ENCODE measurements at regions not wholly inside any gene's neighbourhood (a gene's known extent, or its start where the extent isn't known, plus 50 kb on each side); places are given as distances from the start of the nearest gene placed in this dataset.

- ChIA-PET POLR2A (no interaction called here), CTCF (no interaction called here)
- TF ChIP-seq HDGF (IDR thresholded peaks at IDR 0.05; ENCODE audit: borderline replicate concordance) = no peak
- no peak for TF ChIP-seq NFRKB (IDR thresholded peaks at IDR 0.05)
- TF ChIP-seq PKNOX1 (IDR thresholded peaks at IDR 0.05) = no peak
- TF ChIP-seq BHLHE40 (IDR thresholded peaks at IDR 0.05; ENCODE audit: borderline replicate concordance) = no peak
- no peak for TF ChIP-seq FOXA1 (IDR thresholded peaks at IDR 0.05)
- TF ChIP-seq ARNT (IDR thresholded peaks at IDR 0.05) = no peak
- no peak for TF ChIP-seq FOXK2 (IDR thresholded peaks at IDR 0.05)
- TF ChIP-seq FOXM1 (IDR thresholded peaks at IDR 0.05; ENCODE audit: borderline replicate concordance) = no peak
- TF ChIP-seq ELF4 (IDR thresholded peaks at IDR 0.05) = no peak
- TF ChIP-seq SUZ12 (IDR thresholded peaks at IDR 0.05) = no peak
- no peak for TF ChIP-seq ZNF384 (IDR thresholded peaks at IDR 0.05)
- no peak for TF ChIP-seq L3MBTL2 (conservative IDR thresholded peaks at IDR 0.05)
- TF ChIP-seq CTBP1 (IDR thresholded peaks at IDR 0.05; ENCODE audit: borderline replicate concordance) = no peak
- no peak for TF ChIP-seq LEF1 (IDR thresholded peaks at IDR 0.05; ENCODE audit: borderline replicate concordance)
- no peak for TF ChIP-seq SP1 (IDR thresholded peaks at IDR 0.05)
- no peak for DNase-seq (ENCODE audit: extremely low spot score)
These were observed 79.9 kb upstream of the OTOS start for GRCh38 chr2:240220371-240220770.

DNA sequence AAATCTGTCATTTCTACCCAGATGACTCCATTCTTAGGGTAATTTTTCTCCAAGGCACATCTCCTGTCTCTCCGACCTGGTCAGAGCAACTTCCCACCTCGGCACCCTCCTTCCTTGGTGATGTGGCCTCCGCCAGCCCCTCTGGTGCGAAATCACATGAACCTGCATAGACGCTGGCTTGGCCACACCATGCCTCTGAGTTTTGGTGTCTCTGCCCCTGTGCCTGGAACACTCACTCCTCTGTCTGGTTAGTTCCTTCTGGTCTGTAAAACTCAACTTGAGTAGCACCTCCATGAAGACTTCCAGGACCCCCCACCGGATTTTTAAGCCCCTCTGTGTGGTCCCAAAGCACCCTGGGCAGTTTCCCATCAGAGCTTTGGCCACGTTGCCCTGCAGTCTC lies 83.2 kb upstream of the OTOS start:
- ChIA-PET POLR2A (no interaction called here), CTCF (no interaction called here)
- no peak for DNase-seq (ENCODE audit: extremely low spot score)
- TF ChIP-seq NFRKB (IDR thresholded peaks at IDR 0.05) = no peak
- no peak for TF ChIP-seq LEF1 (IDR thresholded peaks at IDR 0.05; ENCODE audit: borderline replicate concordance)
- no peak for TF ChIP-seq ELF4 (IDR thresholded peaks at IDR 0.05)
- TF ChIP-seq ARNT (IDR thresholded peaks at IDR 0.05) = no peak
- TF ChIP-seq CTBP1 (IDR thresholded peaks at IDR 0.05; ENCODE audit: borderline replicate concordance) = no peak
- TF ChIP-seq FOXM1 (IDR thresholded peaks at IDR 0.05; ENCODE audit: borderline replicate concordance) = no peak
- no peak for TF ChIP-seq HDGF (IDR thresholded peaks at IDR 0.05; ENCODE audit: borderline replicate concordance)
- no peak for TF ChIP-seq PKNOX1 (IDR thresholded peaks at IDR 0.05)
- TF ChIP-seq FOXK2 (IDR thresholded peaks at IDR 0.05) = no peak
- TF ChIP-seq L3MBTL2 (conservative IDR thresholded peaks at IDR 0.05) = no peak
- no peak for TF ChIP-seq BHLHE40 (IDR thresholded peaks at IDR 0.05; ENCODE audit: borderline replicate concordance)
- no peak for TF ChIP-seq SUZ12 (IDR thresholded peaks at IDR 0.05)

- POLR2A ChIA-PET = no interaction called here
- DNase-seq (ENCODE audit: extremely low spot score) = no peak
- TF ChIP-seq ZNF384 (IDR thresholded peaks at IDR 0.05) (no peak), L3MBTL2 (conservative IDR thresholded peaks at IDR 0.05) (no peak)
- CTCF ChIA-PET = no interaction called here
These were observed 84.2 kb upstream of the OTOS start for GRCh38 chr2:240224676-240225075.

- CTCF ChIA-PET = no interaction called here
- no peak for DNase-seq (ENCODE audit: extremely low spot score)
- no peak for TF ChIP-seq FOXA1 (IDR thresholded peaks at IDR 0.05)
- no peak for TF ChIP-seq CTBP1 (IDR thresholded peaks at IDR 0.05; ENCODE audit: borderline replicate concordance)
- POLR2A ChIA-PET = no interaction called here
These were observed 84.7 kb upstream of the OTOS start for GRCh38 chr2:240225131-240225530.

GRCh38 chr2:240225660-240226475 lies 85.4 kb upstream of the OTOS start:
- POLR2A ChIA-PET = no interaction called here
- TF ChIP-seq FOXA1 (IDR thresholded peaks at IDR 0.05) = no peak
- no peak for TF ChIP-seq SUZ12 (IDR thresholded peaks at IDR 0.05)
- TF ChIP-seq LEF1 (IDR thresholded peaks at IDR 0.05; ENCODE audit: borderline replicate concordance) = no peak
- TF ChIP-seq ELF4 (IDR thresholded peaks at IDR 0.05) = no peak
- TF ChIP-seq CTBP1 (IDR thresholded peaks at IDR 0.05; ENCODE audit: borderline replicate concordance) = no peak
- TF ChIP-seq FOXM1 (IDR thresholded peaks at IDR 0.05; ENCODE audit: borderline replicate concordance) = no peak
- TF ChIP-seq PKNOX1 (IDR thresholded peaks at IDR 0.05) = no peak
- TF ChIP-seq ARNT (IDR thresholded peaks at IDR 0.05) = no peak
- TF ChIP-seq BHLHE40 (IDR thresholded peaks at IDR 0.05; ENCODE audit: borderline replicate concordance) = no peak
- TF ChIP-seq NFRKB (IDR thresholded peaks at IDR 0.05) = no peak
- no peak for TF ChIP-seq L3MBTL2 (conservative IDR thresholded peaks at IDR 0.05)
- TF ChIP-seq FOXK2 (IDR thresholded peaks at IDR 0.05) = no peak
- TF ChIP-seq ZNF384 (IDR thresholded peaks at IDR 0.05) = no peak
- CTCF ChIA-PET = no interaction called here
- no peak for DNase-seq (ENCODE audit: extremely low spot score)

DNA sequence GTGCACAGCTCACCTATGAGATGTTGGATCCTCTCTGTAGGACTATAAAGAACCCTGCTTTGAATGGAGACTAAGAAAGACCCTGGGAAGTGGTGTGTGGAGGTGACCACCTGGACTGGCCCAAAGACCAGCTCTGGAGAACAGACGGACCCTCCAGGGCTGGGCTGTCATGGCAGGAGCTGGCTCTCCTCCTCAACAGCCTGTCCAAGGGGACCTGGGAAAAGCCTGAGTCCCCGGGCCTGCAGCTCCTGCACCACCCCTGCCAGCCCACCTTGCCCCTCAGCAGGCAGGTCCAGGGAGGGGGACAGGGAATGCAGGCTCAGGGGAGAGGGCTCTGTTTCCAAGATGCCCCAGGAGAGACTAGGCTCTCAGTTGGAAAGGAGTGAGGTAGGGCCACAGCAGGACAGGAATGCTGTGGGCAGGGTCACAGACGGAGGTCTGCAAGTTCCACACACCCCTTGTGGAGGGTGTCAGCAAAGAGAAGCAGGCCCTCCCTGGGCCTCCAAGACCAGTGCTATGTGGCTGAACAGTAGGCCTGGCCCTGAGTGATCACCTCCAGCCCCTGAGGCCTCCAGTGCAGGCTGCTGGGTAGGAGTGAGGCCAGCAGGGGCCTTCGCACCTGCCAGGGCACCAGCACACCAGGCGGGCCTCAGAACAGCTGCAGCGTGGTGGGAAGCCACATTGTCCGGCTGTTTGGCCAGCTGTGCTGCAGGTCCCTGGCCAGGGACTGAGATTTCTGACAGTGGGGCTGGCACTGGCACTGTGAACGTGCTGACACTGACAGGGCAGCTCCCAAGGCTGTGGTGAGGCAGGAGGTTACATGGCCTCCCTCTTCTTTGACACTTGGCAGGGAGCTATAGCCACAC lies 86.4 kb upstream of the OTOS start:
- TF ChIP-seq PKNOX1 (IDR thresholded peaks at IDR 0.05) (no peak), NFRKB (IDR thresholded peaks at IDR 0.05) (no peak)
- DNase-seq (ENCODE audit: extremely low spot score) = no peak
- ChIA-PET CTCF (no interaction called here), POLR2A (interaction anchor here (0.7 kb wide), 1 partner anchor 205 kb away, joined by 3 read pairs; no protein-coding TSS in a partner anchor)
